ENCODE measurements at regions not wholly inside any gene's neighbourhood (a gene's known extent, or its start where the extent isn't known, plus 50 kb on each side); places are given as distances from the start of the nearest gene placed in this dataset.

GRCh38 chr9:19895006-19895405 is 106.2 kb upstream of the SLC24A2 start:
- Histone ChIP-seq H3K4me3 (ENCODE audit: extremely low read depth in 1 of 4, insufficient read depth in 2 of 4, low read depth in 3 of 4, low read length in 4 of 4) (no peak overlapping the region), H3K4me2 (ENCODE audit: insufficient read depth in 1 of 2, low read depth in 2 of 2, low read length in 2 of 2) (no peak overlapping the region), H3K79me1 (ENCODE audit: low read depth, low read length) (no peaks in the 10 kb centered on the region), H3K36me3 (ENCODE audit: control insufficient read depth in 2 of 4, insufficient read depth in 4 of 4, low read length in 3 of 4) (no peaks in the 10 kb centered on the region), H4K8ac (ENCODE audit: extremely low read depth, insufficient read depth, low read length) (no peak overlapping the region), H3K27ac (ENCODE audit: low read depth, low read length) (no peak overlapping the region), H3K23me2 (ENCODE audit: low read depth, low read length) (no peaks in the 10 kb centered on the region), H2AK5ac (ENCODE audit: low read depth, low read length) (no peak overlapping the region), H2BK12ac (ENCODE audit: low read depth, low read length) (no peak overlapping the region), H3K27me3 (replicated peaks in 1 of 4; ENCODE audit: control insufficient read depth in 3 of 4, extremely low read depth in 1 of 4, insufficient read depth in 3 of 4, low read length in 3 of 4) (no peaks in the 10 kb centered on the region), H2BK15ac (ENCODE audit: low read length) (no peak overlapping the region), H2AFZ (ENCODE audit: low read length) (no peak overlapping the region), H3K4me1 (replicated peaks in 1 of 4; ENCODE audit: control insufficient read depth in 3 of 4, insufficient read depth in 4 of 4, low read length in 3 of 4) (no peaks in the 10 kb centered on the region), H4K5ac (ENCODE audit: insufficient read length, low read depth, low read length) (no peak overlapping the region), H2BK120ac (replicated peaks; ENCODE audit: low read depth, low read length) (no peak overlapping the region), H4K91ac (replicated peaks; ENCODE audit: insufficient read length, low read length) (no peak overlapping the region), H3K4ac (replicated peaks; ENCODE audit: insufficient read length, low read depth, low read length) (no peak overlapping the region), H3K14ac (ENCODE audit: insufficient read length) (no peak overlapping the region), H3K79me2 (ENCODE audit: control insufficient read depth in 1 of 2, insufficient read depth in 2 of 2, low read length in 2 of 2) (no peaks in the 10 kb centered on the region), H3K23ac (ENCODE audit: insufficient read length) (no peak overlapping the region), H3K9ac (replicated peaks in 1 of 4; ENCODE audit: extremely low read depth in 1 of 4, low read depth in 3 of 4, low read length in 3 of 4) (no peak overlapping the region), H3K56ac (replicated peaks; ENCODE audit: insufficient read length, low read depth, low read length) (no peak overlapping the region), H2BK20ac (ENCODE audit: low read length) (no peak overlapping the region), H2BK5ac (ENCODE audit: low read depth, low read length) (no peak overlapping the region), H4K20me1 (replicated peaks in 1 of 2; ENCODE audit: control insufficient read depth in 1 of 2, insufficient read depth in 2 of 2, low read length in 2 of 2) (no peaks in the 10 kb centered on the region), H3K9me3 (ENCODE audit: insufficient read depth in 2 of 2, low read depth in 1 of 2, low read length in 1 of 2) (no peaks in the 10 kb centered on the region), H3K18ac (ENCODE audit: extremely low read depth, low read length) (no peak overlapping the region)
- ChIA-PET CTCF (ENCODE audit: partially characterized antibody) (interaction anchor here (0.7 kb wide), 1 partner anchor 396 kb away, joined by 4 read pairs; no protein-coding TSS in a partner anchor), POLR2A (ENCODE audit: partially characterized antibody) (no interaction called here)
- TF ChIP-seq KDM1A (IDR thresholded peaks at IDR 0.05; ENCODE audit: borderline replicate concordance, low read length), result no peak
- TF ChIP-seq RNF2 (IDR thresholded peaks at IDR 0.05; ENCODE audit: borderline replicate concordance, low read depth, low read length, missing control alignments, poor library complexity, severe bottlenecking), result no peak
- no peak for TF ChIP-seq PHF8 (conservative IDR thresholded peaks at IDR 0.05; ENCODE audit: low read depth, low read length)
- no peak for DNase-seq (ENCODE audit: low read depth in 1 of 2, low spot score in 2 of 2)
- 88% methylated on average over 3 of the region's 3 CpGs; no CpG with 5 or more reads in 1 of the 2 experiments for WGBS, 2 experiments (ENCODE audit: extremely low coverage in 1 of 2, insufficient coverage in 1 of 2, insufficient read length in 1 of 2, insufficient replicate concordance in 2 of 2, low coverage in 1 of 2, low lambda C conversion rate in 2 of 2, missing lambda C conversion rate in 1 of 2)
- no peak for FAIRE-seq

Measured in H1 (cell line).